SU-DHL-6 (cell line): ENCODE measurements at regions not wholly inside any gene's neighbourhood (a gene's known extent, or its start where the extent isn't known, plus 50 kb on each side); places are given as distances from the start of the nearest gene placed in this dataset.

Experiments used
- H2AFZ ChIP-seq: fragments of 200-600 bp; sonication (generic); 2 replicates; pipeline ENCODE4 v1.6.1; 2014; ENCODE audit warnings: low read depth, mild to moderate bottlenecking, moderate library complexity, mixed read lengths, antibody characterized with exemption, low read length; ENCODE audit not compliant: severe bottlenecking
- H3F3A ChIP-seq: fragments of 200-600 bp; shearing (Covaris generic); 2 replicates; pipeline ENCODE4 v1.6.0; 2016; ENCODE audit warnings: antibody characterized with exemption, mild to moderate bottlenecking; ENCODE audit not compliant: insufficient read depth
- H3K27ac ChIP-seq: fragments of 200-600 bp; sonication (generic); 2 replicates; pipeline ENCODE4 v1.5.1; 2016; ENCODE audit warnings: low read depth, mild to moderate bottlenecking, low read length, moderate library complexity, mixed read lengths
- H3K27me3 ChIP-seq: fragments of 200-600 bp; sonication (generic), shearing (Covaris generic); 2 replicates; pipeline ENCODE4 v1.6.0; 2014; ENCODE audit warnings: mild to moderate bottlenecking, low read length
- H3K36me3 ChIP-seq: fragments of 200-600 bp; sonication (generic); 2 replicates; pipeline ENCODE4 v1.6.1; 2014; ENCODE audit warnings: mild to moderate bottlenecking, low read length, mixed read lengths
- H3K4me2 ChIP-seq: fragments of 300-600, 200-600 bp; shearing (Covaris generic), sonication (generic); 2 replicates; pipeline ENCODE4 v1.6.0; 2014; ENCODE audit warnings: low read length, low read depth, mild to moderate bottlenecking; ENCODE audit not compliant: poor library complexity, severe bottlenecking
- H3K4me3 ChIP-seq: fragments of 200-600 bp; sonication (generic); 2 replicates; pipeline ENCODE4 v1.5.1; 2014; ENCODE audit warnings: antibody characterized with exemption, low read length, mild to moderate bottlenecking, mixed read lengths; ENCODE audit not compliant: insufficient read depth, poor library complexity, severe bottlenecking
- H3K79me2 ChIP-seq: fragments of 200-600 bp; sonication (generic); 2 replicates; pipeline ENCODE4 v1.6.1; 2014; ENCODE audit warnings: mild to moderate bottlenecking, low read length, moderate library complexity; ENCODE audit not compliant: insufficient read depth
- H3K9ac ChIP-seq: fragments of 200-600 bp; sonication (generic); 2 replicates; pipeline ENCODE4 v1.7.0; 2014; ENCODE audit warnings: mild to moderate bottlenecking, low read length
- H3K9me2 ChIP-seq: fragments of 200-600 bp; sonication (generic); replicated peaks from 2 replicates; pipeline ENCODE4 v1.6.1; 2014; ENCODE audit warnings: low read length; ENCODE audit not compliant: insufficient read depth
- H3K9me3 ChIP-seq: fragments of 200-600 bp; sonication (generic); 2 replicates; pipeline ENCODE4 v1.6.1; 2014; ENCODE audit warnings: low read length, mixed read lengths; ENCODE audit not compliant: insufficient read depth
- H4K20me1 ChIP-seq: fragments of 200-600 bp; sonication (generic); 2 replicates; pipeline ENCODE4 v1.6.1; 2014; ENCODE audit warnings: low read depth, mild to moderate bottlenecking, antibody characterized with exemption, low read length, moderate library complexity, mixed read lengths
- CTCF ChIP-seq: fragments of 200-600 bp; sonication (generic); IDR thresholded peaks from one replicate; pipeline ENCODE4 v1.5.1; 2017; ENCODE audit warnings: antibody characterized with exemption, mild to moderate bottlenecking, low read length, moderate library complexity; ENCODE audit not compliant: insufficient read depth, poor library complexity, severe bottlenecking
- EZH2phosphoT487 ChIP-seq: fragments of 200-600 bp; sonication (generic), shearing (Covaris generic); conservative IDR thresholded peaks from 2 replicates; pipeline ENCODE4 v1.6.1; 2018; ENCODE audit warnings: mild to moderate bottlenecking, antibody characterized with exemption, low read length, moderate library complexity, mixed read lengths

GRCh38 chr3:16066975-16067374 lies 107.5 kb upstream of the GALNT15 start:
- no peaks in the 10 kb centered on the region for H3K79me2 ChIP-seq
- H3K9me2 ChIP-seq: no peaks in the 10 kb centered on the region
- no peaks in the 10 kb centered on the region for H3K27me3 ChIP-seq
- no peaks in the 10 kb centered on the region for H3K9me3 ChIP-seq
- no peak overlapping the region for H3K27ac ChIP-seq
- no peak for TF ChIP-seq CTCF
- TF ChIP-seq EZH2phosphoT487: no peak
- H3K4me2 ChIP-seq: no peak overlapping the region
- no peak overlapping the region for H2AFZ ChIP-seq
- H4K20me1 ChIP-seq: no peaks in the 10 kb centered on the region
- no peak overlapping the region for H3K9ac ChIP-seq
- no peak overlapping the region for H3K4me3 ChIP-seq
- H3K36me3 ChIP-seq: no peaks in the 10 kb centered on the region
- H3F3A ChIP-seq: no peaks in the 10 kb centered on the region

GRCh38 chr3:16067837-16068471 lies 106.5 kb upstream of the GALNT15 start:
- no peaks in the 10 kb centered on the region for H3K9me2 ChIP-seq
- no peak overlapping the region for H2AFZ ChIP-seq
- H3K9ac ChIP-seq: no peak overlapping the region
- H3K36me3 ChIP-seq: no peaks in the 10 kb centered on the region
- no peaks in the 10 kb centered on the region for H3K27me3 ChIP-seq
- no peak overlapping the region for H3K4me3 ChIP-seq
- no peak for TF ChIP-seq EZH2phosphoT487
- TF ChIP-seq CTCF: no peak
- no peak overlapping the region for H3K27ac ChIP-seq
- no peaks in the 10 kb centered on the region for H3K9me3 ChIP-seq
- no peaks in the 10 kb centered on the region for H3K79me2 ChIP-seq
- H4K20me1 ChIP-seq: no peaks in the 10 kb centered on the region
- no peak overlapping the region for H3K4me2 ChIP-seq
- no peaks in the 10 kb centered on the region for H3F3A ChIP-seq

GRCh38 chr3:16069149-16069922 lies 105.1 kb upstream of the GALNT15 start:
- Histone ChIP-seq H3K9me2 (no peaks in the 10 kb centered on the region), H4K20me1 (no peaks in the 10 kb centered on the region), H3F3A (no peaks in the 10 kb centered on the region), H3K79me2 (no peaks in the 10 kb centered on the region), H3K4me2 (no peak overlapping the region), H3K27me3 (no peaks in the 10 kb centered on the region), H3K36me3 (no peaks in the 10 kb centered on the region), H3K9me3 (no peaks in the 10 kb centered on the region), H3K27ac (no peak overlapping the region), H2AFZ (no peak overlapping the region), H3K9ac (no peak overlapping the region), H3K4me3 (no peak overlapping the region)
- TF ChIP-seq CTCF (no peak), EZH2phosphoT487 (no peak)
